SH-SY5Y (cell line): ENCODE measurements at regions not wholly inside any gene's neighbourhood (a gene's known extent, or its start where the extent isn't known, plus 50 kb on each side); places are given as distances from the start of the nearest gene placed in this dataset.

Source experiments
- GATA2 ChIP-seq: IDR thresholded peaks from 2 replicates; pipeline ENCODE4 v1.6.1; 2011; ENCODE audit warnings: mild to moderate bottlenecking, low read depth, low read length
- GATA3 ChIP-seq: IDR thresholded peaks from 2 replicates; pipeline ENCODE4 v1.6.1; 2011; ENCODE audit warnings: low read depth, mild to moderate bottlenecking, low read length, moderate library complexity

GRCh38 chr15:29550834-29551465 lies 271.3 kb downstream of the TJP1 start:
- no peak for TF ChIP-seq GATA3
- no peak for TF ChIP-seq GATA2
